DMS 273 (cell line): ENCODE measurements at regions not wholly inside any gene's neighbourhood (a gene's known extent, or its start where the extent isn't known, plus 50 kb on each side); places are given as distances from the start of the nearest gene placed in this dataset.
A peak's percentile ranks its signal among the peaks of the same experiment; 100 is the strongest.
"Not testable (repeated sequence)": the region's sequence is repeated elsewhere in the genome, so short reads cannot be mapped to it uniquely, and the experiment has no call there.

Experiments used
- DNase-seq: peaks from one replicate; lab custom pipeline; 2025; ENCODE audit not compliant: unreplicated experiment; lab: John Stamatoyannopoulos, UW

- no peak for DNase-seq
These were observed 125.0 kb downstream of the URI1 start for GRCh38 chr19:30066781-30067759.

- not testable (repeated sequence) for DNase-seq
These were observed 126.0 kb downstream of the URI1 start for GRCh38 chr19:30067956-30068506.

GRCh38 chr19:30068528-30069395 is 126.7 kb downstream of the URI1 start:
- DNase-seq: no peak

- DNase-seq: peak; percentile 79
These were observed 127.6 kb downstream of the URI1 start for GRCh38 chr19:30069535-30070197.

GRCh38 chr19:30070198-30070967 is 128.3 kb downstream of the URI1 start:
- peak; percentile 16 for DNase-seq

- peak; percentile 88 for DNase-seq
These were observed 129.1 kb downstream of the URI1 start for GRCh38 chr19:30070968-30071632.

- no peak for DNase-seq
These were observed 129.8 kb downstream of the URI1 start for GRCh38 chr19:30071871-30072270.

GRCh38 chr19:30073152-30074000 is 131.3 kb downstream of the URI1 start:
- no peak for DNase-seq

GRCh38 chr19:30074096-30074495 is 132.1 kb downstream of the URI1 start:
- no peak for DNase-seq

- DNase-seq: no peak
These were observed 133.0 kb downstream of the URI1 start for GRCh38 chr19:30074741-30075715.

- no peak for DNase-seq
These were observed 134.1 kb downstream of the URI1 start for GRCh38 chr19:30076101-30076551.

GRCh38 chr19:30076751-30077670 is 135.0 kb downstream of the URI1 start:
- peak; percentile 27 for DNase-seq

- no peak for DNase-seq
These were observed 135.9 kb downstream of the URI1 start for GRCh38 chr19:30077851-30078355.

GRCh38 chr19:30078381-30078910 is 136.4 kb downstream of the URI1 start:
- DNase-seq: no peak

- no peak for DNase-seq
These were observed 137.2 kb downstream of the URI1 start for GRCh38 chr19:30079200-30079599.

GRCh38 chr19:30082168-30082567 is 140.1 kb downstream of the URI1 start:
- no peak for DNase-seq
